ENCODE measurements at regions not wholly inside any gene's neighbourhood (a gene's known extent, or its start where the extent isn't known, plus 50 kb on each side); places are given as distances from the start of the nearest gene placed in this dataset.
"Not testable (repeated sequence)": the region's sequence is repeated elsewhere in the genome, so short reads cannot be mapped to it uniquely, and the experiment has no call there.

GRCh38 chr4:66741081-66741480 is 804.2 kb downstream of the CENPC start:
- DNase-seq = no peak
- Histone ChIP-seq H3K4me1 (no peaks in the 10 kb centered on the region), H3K27me3 (no peaks in the 10 kb centered on the region), H3K9me3 (no peaks in the 10 kb centered on the region), H3K36me3 (no peaks in the 10 kb centered on the region), H3K4me3 (no peak overlapping the region), H3K27ac (no peak overlapping the region)
- no peak for TF ChIP-seq CTCF (IDR thresholded peaks at IDR 0.05)
- intact Hi-C loops (cut with DNase I; ENCODE audit: low total_unique reads) = no loop called here

GRCh38 chr4:66736606-66737005 is 808.7 kb downstream of the CENPC start:
- no peak for DNase-seq
- no peak for TF ChIP-seq CTCF (IDR thresholded peaks at IDR 0.05)

GRCh38 chr4:66728280-66728679 is 817.0 kb downstream of the CENPC start:
- Histone ChIP-seq H3K4me1 (no peaks in the 10 kb centered on the region), H3K4me3 (no peak overlapping the region), H3K9me3 (no peaks in the 10 kb centered on the region), H3K36me3 (no peaks in the 10 kb centered on the region), H3K27me3 (no peaks in the 10 kb centered on the region), H3K27ac (no peak overlapping the region)
- intact Hi-C loops (cut with DNase I; ENCODE audit: low total_unique reads) = no loop called here
- no peak for DNase-seq
- TF ChIP-seq CTCF (IDR thresholded peaks at IDR 0.05) = no peak

More at GRCh38 chr4:66736606-66737005, 808.7 kb downstream of the CENPC start:
- Histone ChIP-seq H3K27me3 (no peaks in the 10 kb centered on the region), H3K36me3 (no peaks in the 10 kb centered on the region), H3K4me3 (no peak overlapping the region), H3K27ac (no peak overlapping the region), H3K9me3 (no peaks in the 10 kb centered on the region), H3K4me1 (no peaks in the 10 kb centered on the region)
- intact Hi-C loops (cut with DNase I; ENCODE audit: low total_unique reads) = no loop called here

- H3K27me3 ChIP-seq; H3K27ac ChIP-seq; DNase-seq; H3K36me3 ChIP-seq; intact Hi-C loops (cut with DNase I; ENCODE audit: low total_unique reads); H3K4me1 ChIP-seq; H3K9me3 ChIP-seq; H3K4me3 ChIP-seq: not testable (repeated sequence)
These were observed 832.9 kb downstream of the CENPC start for GRCh38 chr4:66712301-66712921.

- TF ChIP-seq CTCF (IDR thresholded peaks at IDR 0.05) = no peak
- Histone ChIP-seq H3K4me3 (no peak overlapping the region), H3K36me3 (no peaks in the 10 kb centered on the region), H3K4me1 (no peaks in the 10 kb centered on the region), H3K9me3 (no peaks in the 10 kb centered on the region), H3K27ac (no peak overlapping the region), H3K27me3 (no peaks in the 10 kb centered on the region)
- DNase-seq = no peak
- intact Hi-C loops (cut with DNase I; ENCODE audit: low total_unique reads) = no loop called here
These were observed 841.1 kb downstream of the CENPC start for GRCh38 chr4:66704243-66704642.

- TF ChIP-seq CTCF (IDR thresholded peaks at IDR 0.05) = no peak
- H3K4me3 ChIP-seq = no peak overlapping the region
- H3K27me3 ChIP-seq = no peaks in the 10 kb centered on the region
These were observed 850.6 kb downstream of the CENPC start for GRCh38 chr4:66694739-66695138.

More at GRCh38 chr4:66694739-66695138, 850.6 kb downstream of the CENPC start:
- no peak overlapping the region for H3K27ac ChIP-seq
- H3K4me1 ChIP-seq = no peaks in the 10 kb centered on the region
- H3K36me3 ChIP-seq = no peaks in the 10 kb centered on the region
- intact Hi-C loops (cut with DNase I; ENCODE audit: low total_unique reads) = no loop called here
- no peak for DNase-seq
- H3K9me3 ChIP-seq = peaks cover 0 to 7% (median 0%) of the 10 kb centered on the region in 3 donors
